A172 (cell line): ENCODE measurements at regions not wholly inside any gene's neighbourhood (a gene's known extent, or its start where the extent isn't known, plus 50 kb on each side); places are given as distances from the start of the nearest gene placed in this dataset.
"Not testable (repeated sequence)": the region's sequence is repeated elsewhere in the genome, so short reads cannot be mapped to it uniquely, and the experiment has no call there.

Source experiments
- DNase-seq: peaks from one replicate; pipeline ENCODE4 v3.0.0-alpha.2; 2015; ENCODE audit warnings: low spot score

DNA sequence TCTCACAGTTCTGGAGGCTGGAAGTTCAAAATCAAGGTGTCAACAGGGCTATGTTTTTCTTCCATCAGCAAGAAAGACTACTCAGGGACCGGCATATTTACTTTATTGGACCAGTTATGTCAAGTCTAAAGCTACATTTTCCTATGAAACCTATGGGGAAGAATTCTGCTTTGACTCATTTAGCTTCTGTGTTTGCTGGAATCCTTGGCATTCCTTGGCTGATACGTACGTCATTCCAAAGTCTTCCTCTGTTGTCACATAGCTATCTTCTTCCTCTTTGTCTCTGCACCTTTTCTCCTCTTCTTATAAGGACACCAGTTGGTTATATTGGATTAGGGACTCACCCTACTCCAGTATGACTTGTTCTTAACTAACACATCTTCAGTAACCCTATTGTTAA, 137.4 kb upstream of the FBXO11 start:
- no peak for DNase-seq

DNA sequence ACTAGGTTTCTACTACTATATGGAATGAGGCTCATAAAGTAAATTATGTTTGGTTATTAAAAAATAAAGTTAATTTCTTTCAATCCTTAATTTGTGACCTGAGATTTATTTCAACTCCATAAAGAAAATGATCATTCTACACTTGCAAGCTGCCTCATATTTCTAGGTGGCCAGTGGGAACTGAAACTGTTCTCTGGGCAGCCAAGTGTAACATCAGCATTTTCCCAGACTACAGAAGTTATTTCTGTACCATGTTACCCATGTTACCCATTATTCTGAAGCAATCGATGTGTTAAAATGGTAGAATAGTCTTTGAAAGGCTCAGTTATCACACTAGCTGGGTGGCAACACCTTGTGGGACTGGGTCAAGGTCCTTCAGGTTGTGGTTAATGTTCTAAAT, 139.3 kb upstream of the FBXO11 start:
- no peak for DNase-seq

DNA sequence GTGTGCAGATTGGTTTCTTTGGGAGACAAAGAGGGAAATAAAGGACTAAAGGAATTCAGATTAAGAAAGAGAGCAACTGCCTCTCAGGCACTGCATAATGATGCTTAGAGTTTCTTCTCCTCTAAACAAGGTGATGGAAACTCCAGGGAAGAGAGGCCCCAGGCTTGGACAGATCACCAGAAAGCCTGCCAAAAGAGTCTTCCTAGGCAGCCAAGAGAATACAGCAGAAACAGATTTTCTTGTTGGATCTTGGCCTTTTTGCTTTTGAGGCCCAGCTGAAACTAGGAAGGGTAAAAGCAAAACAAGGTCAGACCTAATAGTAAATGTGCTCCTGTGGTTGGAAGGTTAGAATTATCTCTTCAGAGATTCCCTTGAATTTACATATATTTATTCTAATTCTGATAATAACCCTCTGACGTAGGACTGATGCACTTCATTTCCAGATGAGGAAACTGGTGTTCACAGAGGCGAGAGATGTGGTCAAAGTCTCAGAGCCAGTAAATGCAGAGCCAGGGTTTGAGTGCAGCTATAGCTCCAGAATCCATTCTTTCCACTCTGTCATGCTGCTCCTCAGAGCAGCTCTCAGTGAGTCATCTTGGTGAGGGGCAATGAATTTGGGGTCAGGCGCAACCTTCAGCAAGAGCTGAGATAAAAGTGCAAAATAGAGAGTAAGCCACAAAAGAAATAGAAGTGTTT, 142.3 kb upstream of the FBXO11 start:
- DNase-seq = no peak

DNA sequence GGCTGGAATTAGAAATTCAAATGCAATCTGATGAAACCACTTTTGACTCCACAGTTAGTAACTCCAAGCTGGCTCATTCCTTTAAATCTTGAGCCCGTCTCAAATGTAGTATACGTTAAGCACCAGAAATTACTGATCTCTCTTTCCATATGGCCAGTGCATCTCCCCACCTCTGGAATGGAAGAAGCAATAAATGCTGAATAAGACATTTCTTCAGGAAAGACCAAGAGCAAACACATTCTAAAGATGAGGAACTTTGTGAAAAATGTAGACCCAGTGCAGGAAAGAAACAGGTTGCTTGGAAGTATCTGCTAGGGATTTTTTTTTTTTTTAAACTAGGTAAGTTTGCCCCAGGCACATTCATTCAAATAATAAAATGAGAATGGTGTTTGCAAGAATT, 143.1 kb upstream of the FBXO11 start:
- DNase-seq = no peak

DNA sequence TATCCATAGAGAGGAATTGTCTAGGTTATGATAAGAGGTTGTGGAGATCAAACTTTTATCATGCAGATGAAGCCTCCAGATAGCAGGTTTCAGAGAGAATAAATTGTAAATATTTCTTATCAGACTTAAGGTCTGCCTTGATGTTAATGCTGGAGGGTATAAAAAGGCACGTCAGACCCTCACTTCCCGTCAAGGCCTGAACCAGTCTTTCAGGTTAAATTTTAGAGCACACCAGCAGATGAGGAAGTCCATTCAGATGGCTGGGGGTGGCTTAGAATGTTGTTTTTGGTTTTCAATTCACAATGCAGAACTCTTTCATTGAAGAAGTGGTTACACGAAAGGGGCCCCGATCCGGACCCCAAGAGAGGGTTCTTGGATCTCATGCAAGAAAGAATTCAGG, 144.4 kb upstream of the FBXO11 start:
- no peak for DNase-seq

DNA sequence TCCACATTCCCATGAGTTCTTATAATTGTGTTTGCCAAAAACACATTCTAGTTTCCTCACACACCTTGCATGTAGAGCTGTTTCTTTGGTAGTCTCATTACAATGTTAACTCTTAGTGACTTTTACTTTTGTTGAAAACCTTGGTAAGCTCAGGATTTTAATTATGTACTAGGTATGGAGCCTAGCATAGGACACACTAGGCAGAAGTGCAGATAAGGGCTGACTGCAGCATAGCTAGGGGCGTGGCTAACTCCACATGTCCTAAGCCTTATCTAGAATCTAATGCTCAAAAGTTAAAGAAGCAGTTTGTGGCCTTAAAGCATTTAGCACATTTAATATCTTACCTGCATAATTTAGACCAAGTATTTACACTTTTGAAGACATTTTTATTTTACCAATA, 153.7 kb upstream of the FBXO11 start:
- no peak for DNase-seq

DNA sequence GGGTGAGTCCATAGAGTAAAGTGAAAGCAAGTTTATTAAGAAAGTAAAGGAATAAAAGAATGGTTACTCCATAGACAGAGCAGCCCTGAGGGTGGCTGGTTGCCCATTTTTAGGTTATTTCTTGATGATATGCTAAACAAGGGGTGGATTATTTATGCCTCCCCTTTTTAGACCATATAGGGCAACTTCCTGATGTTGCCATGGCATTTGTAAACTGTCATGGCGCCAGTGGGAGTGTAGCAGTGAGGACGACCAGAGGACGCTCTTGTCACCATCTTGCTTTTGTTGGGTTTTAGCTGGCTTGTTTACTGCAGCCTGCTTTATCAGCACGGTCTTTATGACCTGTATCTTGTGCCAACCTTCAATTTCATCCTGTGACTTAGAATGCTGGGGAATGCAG, 155.4 kb upstream of the FBXO11 start:
- DNase-seq = not testable (repeated sequence)

DNA sequence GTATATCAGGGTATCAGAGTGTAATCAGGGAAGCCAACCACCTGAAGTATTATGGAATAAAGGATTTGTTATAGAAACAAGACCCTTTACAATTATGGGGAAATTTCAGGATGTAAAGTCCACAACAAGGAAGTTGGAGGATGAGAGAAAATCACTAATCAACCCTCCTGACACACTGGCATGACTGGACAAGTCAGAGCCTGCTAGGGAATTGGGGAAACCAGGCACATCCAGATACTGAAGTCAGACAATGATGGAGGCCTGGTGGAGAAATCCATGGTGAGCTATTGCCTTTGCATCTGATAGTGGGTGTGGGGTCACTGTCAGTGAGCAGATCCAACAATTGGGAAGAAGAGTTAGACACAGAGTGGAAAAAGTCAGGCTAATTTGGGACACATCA, 158.8 kb upstream of the FBXO11 start:
- DNase-seq = no peak

DNA sequence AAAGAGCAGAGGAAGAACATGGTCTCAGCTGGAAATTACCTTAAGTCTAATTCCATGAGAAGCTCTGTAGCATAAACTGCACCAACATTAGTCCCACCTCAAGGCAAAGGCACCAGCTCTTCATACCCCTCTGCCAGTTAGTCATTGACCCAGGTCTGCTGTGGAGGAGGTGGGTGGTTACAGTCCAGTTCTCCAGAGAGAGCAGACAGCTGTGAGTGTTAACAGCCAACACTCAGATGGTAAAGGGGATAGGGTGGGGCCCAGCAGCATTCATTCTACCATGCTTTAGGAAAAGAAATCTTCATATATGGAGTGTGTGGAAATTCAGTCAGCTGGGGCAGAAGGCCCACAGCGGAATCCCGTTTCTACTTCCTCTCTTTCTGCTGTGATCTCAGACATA, 159.7 kb upstream of the FBXO11 start:
- DNase-seq = no peak

DNA sequence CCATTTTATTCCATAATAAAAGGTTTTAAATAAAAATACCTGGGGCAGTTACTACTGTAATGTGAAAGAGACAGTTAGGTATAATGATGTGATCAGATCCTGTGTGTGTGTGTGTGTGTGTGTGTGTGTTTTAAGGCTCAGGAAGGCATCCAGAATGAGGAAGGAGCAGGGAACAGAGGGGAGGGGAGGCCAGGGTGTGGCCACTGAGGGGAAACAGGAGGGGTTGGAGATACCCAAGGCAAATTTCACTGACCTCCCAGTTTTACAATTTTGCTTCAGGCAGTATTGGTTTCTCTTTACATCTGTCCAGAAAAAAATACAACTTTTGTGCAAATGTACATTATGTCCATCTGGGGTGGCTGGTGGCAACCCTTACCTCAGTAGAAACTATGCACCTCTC, 163.5 kb upstream of the FBXO11 start:
- no peak for DNase-seq

DNA sequence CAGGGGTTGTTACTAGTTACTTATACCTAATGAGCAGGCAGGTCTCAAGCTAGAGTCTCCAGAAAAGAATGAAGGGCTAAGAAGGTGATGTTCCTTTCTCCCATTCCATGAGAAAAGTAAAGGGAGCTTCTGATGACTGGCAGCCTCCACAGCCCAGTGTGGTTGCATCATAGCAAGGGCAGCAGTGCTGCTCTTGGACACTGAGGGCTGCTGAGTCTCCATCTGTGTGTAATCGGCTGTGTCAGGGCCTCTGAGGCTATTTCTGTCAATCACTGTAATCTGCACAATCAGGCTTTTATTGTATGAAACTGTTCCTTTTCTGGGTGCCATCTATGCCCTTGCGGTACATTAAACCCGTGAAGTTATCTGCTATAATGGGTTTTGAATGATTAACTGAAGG, 164.1 kb upstream of the FBXO11 start:
- no peak for DNase-seq

DNA sequence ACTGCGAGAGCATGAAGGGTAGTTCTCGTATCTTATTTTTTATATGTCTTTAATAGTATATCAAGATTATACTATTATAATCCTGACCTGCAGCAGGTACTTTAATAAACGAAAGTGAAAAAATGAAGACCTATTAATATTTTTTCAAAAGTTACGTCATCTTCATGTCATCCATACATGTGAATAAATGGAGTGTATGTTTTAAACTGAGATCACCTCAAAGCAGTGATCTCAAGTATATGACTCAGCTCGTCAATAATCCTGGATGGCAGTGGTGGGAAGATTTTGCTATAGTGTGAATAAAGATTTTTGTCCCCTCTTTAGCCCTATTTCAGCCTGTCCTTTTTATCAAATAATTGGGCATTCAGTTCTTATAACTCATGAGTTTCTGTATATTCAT, 166.3 kb upstream of the FBXO11 start:
- DNase-seq = no peak

DNA sequence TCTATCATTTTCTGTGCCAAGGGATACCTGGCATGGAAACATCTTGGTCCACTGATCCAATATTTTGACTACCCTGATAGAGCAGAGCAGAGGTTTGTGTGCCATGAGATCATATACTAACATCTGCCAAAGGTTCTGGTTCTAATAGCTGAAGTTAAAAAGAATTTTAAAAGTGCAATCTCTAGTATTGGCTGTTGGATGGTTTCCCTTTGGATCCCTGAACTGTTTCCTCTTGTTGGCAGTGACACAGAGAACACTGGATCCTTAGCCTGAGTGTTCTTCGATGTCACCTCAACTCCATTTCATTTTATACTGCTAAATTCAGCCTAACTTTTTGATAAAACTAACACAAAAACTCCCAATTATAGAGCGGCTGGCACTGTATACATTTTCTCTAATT, 169.3 kb upstream of the FBXO11 start:
- no peak for DNase-seq

DNA sequence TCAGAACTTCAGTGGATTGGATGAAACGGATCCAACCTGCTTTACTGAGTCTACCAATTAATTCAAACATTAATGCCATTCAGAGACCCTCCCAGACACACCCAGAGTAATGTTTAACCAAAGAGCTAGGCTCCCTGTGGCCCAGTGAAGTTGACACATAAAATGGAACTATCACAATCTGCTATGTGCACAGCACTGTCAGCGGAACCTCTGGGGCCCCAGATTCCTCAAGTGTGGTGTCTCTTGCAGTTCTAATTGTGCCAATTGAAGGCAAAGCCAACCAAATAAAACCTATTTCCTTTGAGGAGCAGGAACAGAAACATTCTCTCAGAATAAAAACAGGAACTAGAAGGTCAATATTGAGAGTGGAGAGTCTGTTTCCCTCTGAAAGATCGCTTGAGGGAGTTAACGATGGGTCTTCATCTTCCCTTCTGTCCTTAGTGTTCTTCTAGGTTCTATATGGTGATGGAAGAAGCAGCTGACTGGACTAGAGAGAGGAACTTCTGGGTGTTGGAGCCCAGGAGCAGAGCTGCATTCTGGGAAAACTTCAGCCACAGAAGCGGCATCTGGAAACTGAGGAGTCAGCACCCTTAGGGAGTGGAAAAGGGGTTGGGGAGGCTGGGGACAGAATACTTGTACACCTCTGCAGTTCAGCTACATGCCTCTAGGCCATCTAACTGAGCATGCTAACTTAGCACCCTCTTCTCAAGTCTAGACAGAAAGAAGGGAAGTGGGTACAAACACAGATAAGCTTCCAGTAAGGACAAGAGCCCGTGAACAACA, 174.4 kb upstream of the FBXO11 start:
- no peak for DNase-seq

DNA sequence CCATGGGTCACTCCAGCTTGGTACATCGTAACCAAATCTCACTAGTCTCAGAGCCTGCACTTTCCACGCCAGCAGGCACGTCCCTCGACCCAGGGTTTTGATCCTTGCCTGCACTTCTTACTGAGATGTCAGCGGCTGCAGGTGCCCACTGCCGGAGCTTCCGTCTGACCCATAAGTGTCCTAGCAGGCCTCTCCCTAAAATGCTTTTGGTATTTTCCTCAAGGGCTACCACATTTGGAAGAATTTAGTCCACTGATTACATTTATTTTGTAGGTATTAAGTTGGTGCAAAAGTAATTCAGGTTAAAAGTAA, 175.0 kb upstream of the FBXO11 start:
- DNase-seq = no peak

DNA sequence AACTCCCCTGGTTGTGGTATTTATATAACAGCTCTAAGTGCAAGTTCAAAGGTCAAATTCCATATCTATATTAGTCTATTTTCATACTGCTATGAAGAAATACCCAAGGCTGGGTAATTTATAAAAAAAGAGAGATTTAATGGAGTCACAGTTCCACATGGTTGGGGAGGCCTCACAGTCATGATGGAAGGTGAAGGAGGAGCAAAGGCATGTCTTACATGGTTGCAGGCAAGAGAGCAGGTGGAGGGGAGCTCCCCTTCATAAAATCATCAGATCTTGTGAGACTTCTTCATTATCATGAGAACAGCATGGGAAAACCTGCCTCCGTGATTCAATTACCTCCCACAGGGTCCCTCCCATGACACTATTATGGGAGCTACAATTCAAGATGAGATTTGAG, 179.6 kb upstream of the FBXO11 start:
- no peak for DNase-seq

DNA sequence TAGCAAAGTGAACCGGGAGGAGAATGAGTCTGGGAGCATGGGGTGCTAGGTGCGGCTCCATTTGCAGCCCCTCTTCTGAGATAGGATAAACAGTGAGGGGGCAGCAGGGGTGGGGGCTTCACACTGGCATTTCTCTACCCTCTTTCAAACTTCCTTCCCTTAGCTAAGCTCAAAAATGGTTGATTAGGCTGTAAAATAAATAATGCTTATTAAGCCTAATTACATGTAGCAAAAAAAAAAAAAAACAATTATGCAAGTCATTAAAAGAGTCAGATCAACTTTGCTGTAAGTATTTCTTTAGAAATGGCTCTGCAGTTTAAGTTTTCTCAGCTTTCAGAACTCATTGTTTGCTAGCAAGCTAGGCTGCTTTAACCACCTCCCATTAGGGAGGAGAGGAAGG, 182.7 kb upstream of the FBXO11 start:
- DNase-seq = no peak

DNA sequence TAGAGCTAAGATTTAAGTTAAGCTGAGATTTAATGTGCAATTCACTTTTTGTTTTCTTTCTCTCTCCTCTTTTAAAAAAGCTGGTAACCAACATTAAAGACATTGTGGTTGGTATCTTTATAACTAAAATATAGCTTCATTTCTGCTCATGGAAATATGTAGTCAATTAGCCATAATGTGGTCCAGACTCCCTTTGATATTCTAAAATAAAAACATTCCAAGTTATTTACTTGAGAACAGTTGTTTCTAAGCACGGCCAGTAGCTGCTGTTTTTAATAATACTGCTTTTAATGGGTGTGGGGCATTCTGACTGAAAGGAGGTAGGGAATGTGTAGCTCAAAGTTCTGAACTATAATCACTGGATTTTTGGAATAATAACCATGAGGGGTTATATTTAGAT, 183.3 kb upstream of the FBXO11 start:
- DNase-seq = no peak

DNA sequence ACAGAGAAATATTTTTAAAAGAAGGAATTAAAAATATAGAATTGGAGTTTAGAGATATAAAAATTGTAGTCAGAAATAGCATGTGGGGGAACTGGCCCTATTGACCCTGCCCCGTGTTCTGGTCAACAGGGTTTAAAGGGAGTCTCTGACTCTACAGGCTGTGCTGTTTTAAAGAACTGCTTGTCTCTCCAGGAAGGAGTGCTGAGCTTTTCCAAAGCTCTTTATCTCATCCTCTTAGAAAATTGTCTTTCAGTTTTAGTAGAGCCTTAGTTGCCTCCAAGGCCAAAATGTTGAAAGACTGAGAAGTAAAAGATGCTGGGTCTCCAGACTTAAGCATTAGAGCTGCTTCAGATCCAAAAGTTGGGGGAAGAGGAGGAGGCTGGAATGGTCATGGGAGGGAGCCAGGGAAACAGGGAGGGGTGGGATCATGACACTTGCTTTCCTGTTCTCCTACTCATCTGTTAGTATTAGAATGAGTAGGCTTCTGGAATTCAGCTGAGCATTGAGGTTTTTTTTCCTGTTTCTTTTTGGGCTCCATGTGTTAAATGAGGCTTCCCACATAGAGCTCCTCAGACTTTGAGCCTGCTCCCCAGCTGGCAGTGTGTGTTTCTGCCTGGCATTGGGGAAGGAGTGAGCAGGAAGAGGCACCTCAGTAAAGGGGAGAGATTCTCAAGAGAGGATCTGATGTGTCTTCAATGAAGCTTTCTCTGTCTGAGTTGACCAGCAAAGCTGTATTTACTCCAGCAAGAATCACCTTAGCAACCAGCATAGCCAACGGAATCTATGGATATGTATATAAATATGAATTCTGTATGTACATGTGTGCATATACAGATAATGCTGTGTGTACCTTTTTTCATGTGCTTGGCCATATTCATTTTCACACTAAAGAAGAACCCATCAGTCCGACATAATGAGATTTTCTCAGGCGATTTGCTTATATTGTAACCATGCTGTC, 186.8 kb upstream of the FBXO11 start:
- DNase-seq = no peak

DNA sequence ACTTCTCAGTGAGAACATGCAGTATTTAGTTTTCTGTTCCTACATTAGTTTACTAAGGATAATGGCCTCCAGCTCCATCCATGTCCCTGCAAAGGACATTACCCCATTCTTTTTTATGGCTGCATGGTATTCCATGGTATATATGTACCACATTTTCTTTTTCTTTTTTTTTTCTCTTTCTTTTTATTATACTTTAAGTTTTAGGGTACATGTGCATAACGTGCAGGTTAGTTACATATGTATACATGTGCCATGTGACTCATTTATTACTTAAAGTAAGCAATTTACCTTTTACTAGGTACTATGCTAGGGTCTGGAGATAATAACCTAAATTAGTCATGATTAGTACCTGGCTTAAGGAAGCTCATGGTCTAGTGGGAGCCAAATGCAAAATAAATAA, 190.5 kb upstream of the FBXO11 start:
- DNase-seq = not testable (repeated sequence)

DNA sequence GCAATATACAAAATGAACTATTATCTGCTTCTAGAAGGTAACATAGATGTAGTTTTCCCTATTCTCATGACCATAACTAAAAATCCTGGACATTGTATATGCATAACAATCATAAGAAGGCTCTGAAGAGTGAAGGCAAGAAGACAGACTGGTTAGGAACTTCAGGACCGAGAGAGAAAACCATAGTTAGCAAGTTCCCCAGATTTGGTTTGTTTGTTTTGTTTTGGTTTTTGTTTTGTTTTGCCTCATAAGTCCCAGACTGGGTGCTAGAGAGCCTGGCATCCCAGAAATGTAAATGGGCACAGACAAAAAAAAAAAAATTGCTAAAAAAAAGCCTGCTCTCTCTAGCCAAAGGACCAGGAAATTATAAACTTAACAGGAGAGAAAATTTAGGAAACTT, 192.2 kb upstream of the FBXO11 start:
- DNase-seq = no peak

DNA sequence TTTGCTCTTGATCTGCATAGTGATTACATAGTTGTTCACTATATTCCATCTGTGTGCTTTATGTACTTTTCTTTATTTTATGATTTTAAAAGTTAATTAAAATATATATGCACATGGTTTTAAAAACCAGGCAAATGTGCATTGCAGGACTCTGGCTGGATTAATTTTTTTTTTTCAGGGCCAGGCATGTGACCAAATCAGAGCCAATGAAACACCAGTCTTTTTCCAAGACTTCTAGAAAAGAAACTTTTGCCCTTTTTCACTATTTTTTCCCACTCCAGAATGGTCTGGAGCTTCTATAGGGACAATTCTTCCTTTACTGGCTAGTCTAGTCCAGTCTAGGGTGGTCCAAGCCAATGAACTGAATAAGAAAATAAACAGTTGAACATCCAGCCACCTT, 198.1 kb upstream of the FBXO11 start:
- DNase-seq = no peak

DNA sequence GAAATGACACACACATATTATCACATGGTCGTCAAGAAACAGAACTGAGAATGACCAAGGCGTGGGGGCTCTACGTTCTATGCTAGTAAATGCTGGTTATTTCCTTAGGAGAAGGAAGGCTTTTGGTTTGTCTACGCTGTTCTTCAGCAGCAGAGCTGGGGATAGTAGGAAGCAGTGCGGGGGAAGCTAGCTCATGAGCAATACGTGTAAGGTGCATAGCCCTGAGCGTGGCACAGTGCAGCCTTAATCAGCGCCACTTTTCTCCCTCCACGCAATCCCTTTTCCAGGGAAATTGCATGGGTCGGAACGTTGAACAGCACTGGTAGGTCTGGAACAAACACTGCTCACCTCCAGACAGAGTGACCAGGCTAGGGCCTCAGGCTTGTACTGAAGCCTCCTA, 199.6 kb upstream of the FBXO11 start:
- DNase-seq = no peak
